ENCODE measurements at regions not wholly inside any gene's neighbourhood (a gene's known extent, or its start where the extent isn't known, plus 50 kb on each side); places are given as distances from the start of the nearest gene placed in this dataset.
"Not testable (repeated sequence)": the region's sequence is repeated elsewhere in the genome, so short reads cannot be mapped to it uniquely, and the experiment has no call there.

GRCh38 chr3:78096488-78097255, 1056.8 kb downstream of the ROBO2 start:
- Mint-ChIP-seq H3K4me3 (ENCODE audit: unreplicated experiment) (no peak overlapping the region), H3K27ac (ENCODE audit: unreplicated experiment) (no peak overlapping the region), H3K36me3 (ENCODE audit: unreplicated experiment) (peaks cover 4% of the 10 kb centered on the region), H3K9me3 (ENCODE audit: unreplicated experiment) (no peaks in the 10 kb centered on the region), H3K27me3 (ENCODE audit: unreplicated experiment) (peaks cover 1% of the 10 kb centered on the region), H3K4me1 (ENCODE audit: low read depth, unreplicated experiment) (no peaks in the 10 kb centered on the region)
- DNase-seq = no peak
- TF ChIP-seq CTCF (IDR thresholded peaks at IDR 0.05; ENCODE audit: partially characterized antibody, unreplicated experiment) = no peak

- Mint-ChIP-seq H3K9me3 (ENCODE audit: unreplicated experiment) (no peaks in the 10 kb centered on the region), H3K36me3 (ENCODE audit: unreplicated experiment) (no peaks in the 10 kb centered on the region), H3K4me3 (ENCODE audit: unreplicated experiment) (no peak overlapping the region), H3K4me1 (ENCODE audit: low read depth, unreplicated experiment) (no peaks in the 10 kb centered on the region), H3K27me3 (ENCODE audit: unreplicated experiment) (peaks cover 1% of the 10 kb centered on the region), H3K27ac (ENCODE audit: unreplicated experiment) (no peak overlapping the region)
- DNase-seq = no peak
- TF ChIP-seq CTCF (IDR thresholded peaks at IDR 0.05; ENCODE audit: partially characterized antibody, unreplicated experiment) = no peak
These were observed 1058.5 kb downstream of the ROBO2 start for GRCh38 chr3:78098367-78098766.

- Mint-ChIP-seq H3K9me3 (ENCODE audit: unreplicated experiment) (no peaks in the 10 kb centered on the region), H3K4me3 (ENCODE audit: unreplicated experiment) (no peak overlapping the region), H3K27me3 (ENCODE audit: unreplicated experiment) (no peaks in the 10 kb centered on the region), H3K4me1 (ENCODE audit: low read depth, unreplicated experiment) (no peaks in the 10 kb centered on the region), H3K27ac (ENCODE audit: unreplicated experiment) (no peak overlapping the region), H3K36me3 (ENCODE audit: unreplicated experiment) (no peaks in the 10 kb centered on the region)
- TF ChIP-seq CTCF (IDR thresholded peaks at IDR 0.05; ENCODE audit: partially characterized antibody, unreplicated experiment) = no peak
- no peak for DNase-seq
These were observed 1061.5 kb downstream of the ROBO2 start for GRCh38 chr3:78101384-78101783.

- not testable (repeated sequence) for H3K27ac Mint-ChIP-seq (ENCODE audit: unreplicated experiment); DNase-seq; H3K4me3 Mint-ChIP-seq (ENCODE audit: unreplicated experiment); H3K9me3 Mint-ChIP-seq (ENCODE audit: unreplicated experiment); H3K36me3 Mint-ChIP-seq (ENCODE audit: unreplicated experiment); H3K4me1 Mint-ChIP-seq (ENCODE audit: low read depth, unreplicated experiment); H3K27me3 Mint-ChIP-seq (ENCODE audit: unreplicated experiment)
These were observed 1068.5 kb downstream of the ROBO2 start for GRCh38 chr3:78108269-78108961.

GRCh38 chr3:78112291-78113010, 1072.6 kb downstream of the ROBO2 start:
- Mint-ChIP-seq H3K4me3 (ENCODE audit: unreplicated experiment) (no peak overlapping the region), H3K4me1 (ENCODE audit: low read depth, unreplicated experiment) (no peaks in the 10 kb centered on the region), H3K27ac (ENCODE audit: unreplicated experiment) (no peak overlapping the region), H3K9me3 (ENCODE audit: unreplicated experiment) (no peaks in the 10 kb centered on the region), H3K27me3 (ENCODE audit: unreplicated experiment) (no peaks in the 10 kb centered on the region), H3K36me3 (ENCODE audit: unreplicated experiment) (peaks cover 5% of the 10 kb centered on the region)
- no peak for TF ChIP-seq CTCF (IDR thresholded peaks at IDR 0.05; ENCODE audit: partially characterized antibody, unreplicated experiment)
- DNase-seq = no peak
